ENCODE measurements at regions not wholly inside any gene's neighbourhood (a gene's known extent, or its start where the extent isn't known, plus 50 kb on each side); places are given as distances from the start of the nearest gene placed in this dataset.

- no peak for TF ChIP-seq REST (IDR thresholded peaks at IDR 0.05; ENCODE audit: insufficient read depth in 1 of 2, low read depth in 2 of 2, low read length in 2 of 2)
- TF ChIP-seq POLR2AphosphoS5 (IDR thresholded peaks at IDR 0.05; ENCODE audit: low read depth, low read length) = no peak
- no peak for TF ChIP-seq TAF1 (IDR thresholded peaks at IDR 0.05; ENCODE audit: borderline replicate concordance, insufficient read depth, low read length)
- no peak for TF ChIP-seq FOXP2 (optimal IDR thresholded peaks at IDR 0.05; ENCODE audit: borderline replicate concordance, extremely low read depth, extremely low read length, insufficient read depth)
- TF ChIP-seq SIN3A (IDR thresholded peaks at IDR 0.05; ENCODE audit: borderline replicate concordance, insufficient read depth, low read length) = no peak
Measured at GRCh38 chr2:107398683-107399082, 428.0 kb upstream of the RGPD4 start.

- TF ChIP-seq TAF1 (IDR thresholded peaks at IDR 0.05; ENCODE audit: borderline replicate concordance, insufficient read depth, low read length) (no peak), REST (IDR thresholded peaks at IDR 0.05; ENCODE audit: insufficient read depth in 1 of 2, low read depth in 2 of 2, low read length in 2 of 2) (no peak), POLR2AphosphoS5 (IDR thresholded peaks at IDR 0.05; ENCODE audit: low read depth, low read length) (no peak), SIN3A (IDR thresholded peaks at IDR 0.05; ENCODE audit: borderline replicate concordance, insufficient read depth, low read length) (no peak), FOXP2 (optimal IDR thresholded peaks at IDR 0.05; ENCODE audit: borderline replicate concordance, extremely low read depth, extremely low read length, insufficient read depth) (no peak)
Measured at GRCh38 chr2:107402330-107402729, 424.4 kb upstream of the RGPD4 start.

- TF ChIP-seq REST (IDR thresholded peaks at IDR 0.05; ENCODE audit: insufficient read depth in 1 of 2, low read depth in 2 of 2, low read length in 2 of 2) (no peak), TAF1 (IDR thresholded peaks at IDR 0.05; ENCODE audit: borderline replicate concordance, insufficient read depth, low read length) (no peak), FOXP2 (optimal IDR thresholded peaks at IDR 0.05; ENCODE audit: borderline replicate concordance, extremely low read depth, extremely low read length, insufficient read depth) (no peak), POLR2AphosphoS5 (IDR thresholded peaks at IDR 0.05; ENCODE audit: low read depth, low read length) (no peak), SIN3A (IDR thresholded peaks at IDR 0.05; ENCODE audit: borderline replicate concordance, insufficient read depth, low read length) (no peak)
Measured at GRCh38 chr2:107405261-107405660, 421.4 kb upstream of the RGPD4 start.

GRCh38 chr2:107407017-107407416 is 419.7 kb upstream of the RGPD4 start:
- TF ChIP-seq SIN3A (IDR thresholded peaks at IDR 0.05; ENCODE audit: borderline replicate concordance, insufficient read depth, low read length) = no peak
- TF ChIP-seq TAF1 (IDR thresholded peaks at IDR 0.05; ENCODE audit: borderline replicate concordance, insufficient read depth, low read length) = no peak
- no peak for TF ChIP-seq REST (IDR thresholded peaks at IDR 0.05; ENCODE audit: insufficient read depth in 1 of 2, low read depth in 2 of 2, low read length in 2 of 2)
- TF ChIP-seq POLR2AphosphoS5 (IDR thresholded peaks at IDR 0.05; ENCODE audit: low read depth, low read length) = no peak
- no peak for TF ChIP-seq FOXP2 (optimal IDR thresholded peaks at IDR 0.05; ENCODE audit: borderline replicate concordance, extremely low read depth, extremely low read length, insufficient read depth)

GRCh38 chr2:107407974-107408373 is 418.7 kb upstream of the RGPD4 start:
- no peak for TF ChIP-seq REST (IDR thresholded peaks at IDR 0.05; ENCODE audit: insufficient read depth in 1 of 2, low read depth in 2 of 2, low read length in 2 of 2)
- TF ChIP-seq POLR2AphosphoS5 (IDR thresholded peaks at IDR 0.05; ENCODE audit: low read depth, low read length) = no peak
- TF ChIP-seq FOXP2 (optimal IDR thresholded peaks at IDR 0.05; ENCODE audit: borderline replicate concordance, extremely low read depth, extremely low read length, insufficient read depth) = no peak
- TF ChIP-seq TAF1 (IDR thresholded peaks at IDR 0.05; ENCODE audit: borderline replicate concordance, insufficient read depth, low read length) = no peak
- no peak for TF ChIP-seq SIN3A (IDR thresholded peaks at IDR 0.05; ENCODE audit: borderline replicate concordance, insufficient read depth, low read length)
